PC-9 (cell line): ENCODE measurements at regions not wholly inside any gene's neighbourhood (a gene's known extent, or its start where the extent isn't known, plus 50 kb on each side); places are given as distances from the start of the nearest gene placed in this dataset.

Experiments
- BruUV-seq: library from RNA; stranded (reverse); fragments of 400-500 nt; replicated peaks from 2 replicates; lab custom pipeline; 2021; lab: Mats Ljungman, UMichigan
- CTCF ChIA-PET: fragments of 300-600 bp; sonication (Branson Sonifier 250); formaldehyde crosslinking; loops from one replicate; lab custom pipeline; 2022; ENCODE audit warnings: antibody characterized with exemption; lab: Charles Lee
- POLR2A ChIA-PET: fragments of 300-600 bp; sonication (Branson Sonifier 250); formaldehyde crosslinking; loops from one replicate; lab custom pipeline; 2022; ENCODE audit warnings: antibody characterized with exemption; ENCODE audit not compliant: unreplicated experiment; lab: Charles Lee
- DNase-seq, 2 experiments: peaks; one replicate each; pipeline versions ENCODE4 v3.0.0 to v3.0.0-alpha.2; 2015 to 2022; ENCODE audit warnings: mixed read lengths in 1 of 2
- H2AFZ ChIP-seq: fragments of 200-600 bp; sonication (generic); 2 replicates; pipeline ENCODE4 v1.8.1; 2017; ENCODE audit warnings: antibody characterized with exemption
- H3F3A ChIP-seq: fragments of 200-600 bp; sonication (generic); 2 replicates; pipeline ENCODE4 v1.8.1; 2017; ENCODE audit warnings: antibody characterized with exemption, mild to moderate bottlenecking, low read depth; ENCODE audit not compliant: insufficient read depth
- H3K27ac ChIP-seq: fragments of 200-600 bp; sonication (generic); 2 replicates; pipeline ENCODE4 v1.6.1; 2016; ENCODE audit warnings: mixed run types
- H3K27me3 ChIP-seq: fragments of 200-600 bp; sonication (generic); 2 replicates; pipeline ENCODE4 v1.6.1; 2016; ENCODE audit warnings: low read depth, mixed run types; ENCODE audit not compliant: insufficient read depth
- H3K36me3 ChIP-seq: fragments of 200-600 bp; sonication (generic); 2 replicates; pipeline ENCODE4 v1.6.1; 2016; ENCODE audit warnings: low read depth, mixed run types
- H3K4me1 ChIP-seq: fragments of 200-600 bp; sonication (generic); replicated peaks from 2 replicates; pipeline ENCODE4 v1.6.1; 2016; ENCODE audit warnings: mixed run types; ENCODE audit not compliant: insufficient read depth
- H3K4me2 ChIP-seq: fragments of 200-600 bp; sonication (generic); 2 replicates; pipeline ENCODE4 v1.6.1; 2017; ENCODE audit warnings: mixed run types
- H3K4me3 ChIP-seq: fragments of 200-600 bp; sonication (generic); 2 replicates; pipeline ENCODE4 v1.6.1; 2016; ENCODE audit warnings: mixed run types
- H3K79me2 ChIP-seq: fragments of 200-600 bp; sonication (generic); 2 replicates; pipeline ENCODE4 v1.6.1; 2017; ENCODE audit warnings: low read depth, mixed run types
- H3K9me2 ChIP-seq: fragments of 200-600 bp; sonication (generic); 2 replicates; pipeline ENCODE4 v1.8.1; 2017; ENCODE audit warnings: mild to moderate bottlenecking; ENCODE audit not compliant: insufficient read depth
- H3K9me3 ChIP-seq: fragments of 200-600 bp; sonication (generic); 2 replicates; pipeline ENCODE4 v1.8.1; 2016; ENCODE audit warnings: low read depth; ENCODE audit not compliant: insufficient read depth
- H4K20me1 ChIP-seq: fragments of 200-600 bp; sonication (generic); 2 replicates; pipeline ENCODE4 v1.8.1; 2017; ENCODE audit not compliant: insufficient read depth
- CTCF ChIP-seq: fragments of 200-600 bp; sonication (generic); conservative IDR thresholded peaks from 2 replicates; pipeline ENCODE4 v1.6.1; 2017; ENCODE audit warnings: mixed run types, antibody characterized with exemption, mild to moderate bottlenecking, moderate library complexity
- EZH2 ChIP-seq: fragments of 200-600 bp; sonication (generic); IDR thresholded peaks from 2 replicates; pipeline ENCODE4 v1.8.0; 2017; ENCODE audit warnings: antibody characterized with exemption, low read depth
- intact Hi-C: fragments of 100-400 bp; cut with micrococcal nuclease; formaldehyde crosslinking; loops from one replicate; pipeline ENCODE4 v1.10.0; 2022; ENCODE audit not compliant: unreplicated experiment

- Histone ChIP-seq H3K36me3 (no peaks in the 10 kb centered on the region), H3K9me2 (no peaks in the 10 kb centered on the region), H3F3A (no peaks in the 10 kb centered on the region), H4K20me1 (no peaks in the 10 kb centered on the region), H3K27ac (no peak overlapping the region), H2AFZ (no peak overlapping the region), H3K4me1 (no peaks in the 10 kb centered on the region), H3K27me3 (no peaks in the 10 kb centered on the region), H3K79me2 (no peaks in the 10 kb centered on the region), H3K4me2 (no peak overlapping the region), H3K9me3 (no peaks in the 10 kb centered on the region), H3K4me3 (no peak overlapping the region)
- POLR2A ChIA-PET = no interaction called here
- BruUV-seq = no TSS peak
- intact Hi-C loops = no loop called here
- no peak for TF ChIP-seq CTCF
- TF ChIP-seq EZH2 = no peak
- CTCF ChIA-PET = no interaction called here
- no peak for DNase-seq
Measured at GRCh38 chr21:16186742-16187141, 457.0 kb downstream of the USP25 start.

GRCh38 chr21:16187603-16188301, 458.0 kb downstream of the USP25 start:
- POLR2A ChIA-PET = no interaction called here
- Histone ChIP-seq H3K9me2 (no peaks in the 10 kb centered on the region), H3K36me3 (no peaks in the 10 kb centered on the region), H2AFZ (no peak overlapping the region), H3K27me3 (no peaks in the 10 kb centered on the region), H3K79me2 (no peaks in the 10 kb centered on the region), H3K4me1 (no peaks in the 10 kb centered on the region), H3K4me3 (no peak overlapping the region), H3K9me3 (no peaks in the 10 kb centered on the region), H3K27ac (no peak overlapping the region), H3F3A (no peaks in the 10 kb centered on the region), H4K20me1 (no peaks in the 10 kb centered on the region), H3K4me2 (no peak overlapping the region)
- intact Hi-C loops = no loop called here
- TF ChIP-seq CTCF (no peak), EZH2 (no peak)
- BruUV-seq = no TSS peak
- DNase-seq = no peak
- CTCF ChIA-PET = no interaction called here

GRCh38 chr21:16192902-16193301, 463.1 kb downstream of the USP25 start:
- Histone ChIP-seq H3K36me3 (no peaks in the 10 kb centered on the region), H3K4me3 (no peak overlapping the region), H3K79me2 (no peaks in the 10 kb centered on the region), H4K20me1 (no peaks in the 10 kb centered on the region), H3K27ac (no peak overlapping the region), H3K9me2 (no peaks in the 10 kb centered on the region), H3K9me3 (no peaks in the 10 kb centered on the region), H3K4me2 (no peak overlapping the region), H3K27me3 (no peaks in the 10 kb centered on the region), H3F3A (no peaks in the 10 kb centered on the region), H2AFZ (no peak overlapping the region), H3K4me1 (no peaks in the 10 kb centered on the region)
- ChIA-PET CTCF (no interaction called here), POLR2A (no interaction called here)
- intact Hi-C loops = no loop called here
- no peak for DNase-seq
- TF ChIP-seq CTCF = no peak
- TF ChIP-seq EZH2 = no peak
- no TSS peak for BruUV-seq
